ENCODE measurements at regions not wholly inside any gene's neighbourhood (a gene's known extent, or its start where the extent isn't known, plus 50 kb on each side); places are given as distances from the start of the nearest gene placed in this dataset.
"Not testable (repeated sequence)": the region's sequence is repeated elsewhere in the genome, so short reads cannot be mapped to it uniquely, and the experiment has no call there.

GRCh38 chr11:115974703-115975102 lies 470.5 kb upstream of the CADM1 start:
- DNase-seq (ENCODE audit: low read depth in 2 of 2), result no peak

GRCh38 chr11:115967203-115967602 lies 463.0 kb upstream of the CADM1 start:
- DNase-seq (ENCODE audit: low read depth in 2 of 2), result not testable (repeated sequence)

GRCh38 chr11:115965767-115966504 lies 461.7 kb upstream of the CADM1 start:
- no peak for DNase-seq (ENCODE audit: low read depth in 2 of 2)

- DNase-seq (ENCODE audit: low read depth in 2 of 2), result no peak
Observed at GRCh38 chr11:115964091-115964490, 459.9 kb upstream of the CADM1 start.

GRCh38 chr11:115963156-115963555 lies 458.9 kb upstream of the CADM1 start:
- DNase-seq (ENCODE audit: low read depth in 2 of 2), result no peak

GRCh38 chr11:115961159-115962003 lies 457.2 kb upstream of the CADM1 start:
- no peak for DNase-seq (ENCODE audit: low read depth in 2 of 2)

- DNase-seq (ENCODE audit: low read depth in 2 of 2), result no peak
Observed at GRCh38 chr11:115959081-115959486, 454.9 kb upstream of the CADM1 start.

GRCh38 chr11:115958089-115959000 lies 454.1 kb upstream of the CADM1 start:
- DNase-seq (ENCODE audit: low read depth in 2 of 2), result no peak

- no peak for DNase-seq (ENCODE audit: low read depth in 2 of 2)
Observed at GRCh38 chr11:115955803-115956202, 451.6 kb upstream of the CADM1 start.

- DNase-seq (ENCODE audit: low read depth in 2 of 2), result no peak
Observed at GRCh38 chr11:115950660-115951059, 446.4 kb upstream of the CADM1 start.

- no peak for DNase-seq (ENCODE audit: low read depth in 2 of 2)
Observed at GRCh38 chr11:115944596-115944995, 440.4 kb upstream of the CADM1 start.

GRCh38 chr11:115942011-115942410 lies 437.8 kb upstream of the CADM1 start:
- no peak for DNase-seq (ENCODE audit: low read depth in 2 of 2)

GRCh38 chr11:115941481-115941993 lies 437.3 kb upstream of the CADM1 start:
- DNase-seq (ENCODE audit: low read depth in 2 of 2), result peak in 1 of 2 donors; percentile 20

GRCh38 chr11:115941044-115941443 lies 436.8 kb upstream of the CADM1 start:
- DNase-seq (ENCODE audit: low read depth in 2 of 2), result no peak

GRCh38 chr11:115939731-115940421 lies 435.7 kb upstream of the CADM1 start:
- no peak for DNase-seq (ENCODE audit: low read depth in 2 of 2)

- DNase-seq (ENCODE audit: low read depth in 2 of 2), result no peak
Observed at GRCh38 chr11:115939104-115939730, 435.0 kb upstream of the CADM1 start.

GRCh38 chr11:115933564-115933963 lies 429.3 kb upstream of the CADM1 start:
- DNase-seq (ENCODE audit: low read depth in 2 of 2), result no peak

- no peak for DNase-seq (ENCODE audit: low read depth in 2 of 2)
Observed at GRCh38 chr11:115931548-115932083, 427.4 kb upstream of the CADM1 start.

- no peak for DNase-seq (ENCODE audit: low read depth in 2 of 2)
Observed at GRCh38 chr11:115930886-115931547, 426.8 kb upstream of the CADM1 start.

- no peak for DNase-seq (ENCODE audit: low read depth in 2 of 2)
Observed at GRCh38 chr11:115930291-115930690, 426.1 kb upstream of the CADM1 start.
